Thymus (tissue), 11 donors: ENCODE measurements at regions not wholly inside any gene's neighbourhood (a gene's known extent, or its start where the extent isn't known, plus 50 kb on each side); places are given as distances from the start of the nearest gene placed in this dataset.

ENCODE experiments used
- DNase-seq, 9 donors: peaks; one replicate each; pipeline ENCODE4 v3.0.0-alpha.2; 2013; ENCODE audit warnings: low spot score in 9 of 9, low read depth in 6 of 9, missing footprints in 1 of 9
- H3K27ac ChIP-seq, 2 donors: one replicate each; pipeline ENCODE4 v1.5.1; 2013; ENCODE audit warnings: control low read depth in 1 of 2, low read depth in 1 of 2, low read length in 1 of 2, mild to moderate bottlenecking in 1 of 2, moderate library complexity in 1 of 2
- H3K27me3 ChIP-seq, 2 donors: one replicate each; pipeline ENCODE4 v1.5.1; 2013; ENCODE audit warnings: low read length in 1 of 2; ENCODE audit not compliant: control insufficient read depth in 2 of 2, insufficient read depth in 1 of 2
- H3K36me3 ChIP-seq, 2 donors: one replicate each; pipeline ENCODE4 v1.5.1; 2013; ENCODE audit warnings: low read length in 1 of 2, mild to moderate bottlenecking in 1 of 2, moderate library complexity in 1 of 2; ENCODE audit not compliant: control insufficient read depth in 2 of 2, insufficient read depth in 2 of 2
- H3K4me1 ChIP-seq, 2 donors: one replicate each; pipeline ENCODE4 v1.5.1; 2013; ENCODE audit warnings: low read length in 2 of 2; ENCODE audit not compliant: control insufficient read depth in 2 of 2, insufficient read depth in 2 of 2
- H3K4me3 ChIP-seq, 2 donors: one replicate each; pipeline ENCODE4 v1.5.1; 2013; ENCODE audit warnings: low read length in 2 of 2, control low read depth in 1 of 2, mild to moderate bottlenecking in 1 of 2
- H3K9me3 ChIP-seq, 2 donors: one replicate each; pipeline ENCODE4 v1.5.1; 2013; ENCODE audit warnings: low read length in 1 of 2, mild to moderate bottlenecking in 1 of 2; ENCODE audit not compliant: control insufficient read depth in 2 of 2, insufficient read depth in 1 of 2
- WGBS: extraction: QIAGEN DNeasy Blood & Tissue Kit; methylation state at CpG from one replicate; pipeline ENCODE4 v1.1.7; 2013; 5-methylcytosine and 5-hydroxymethylcytosine counted together
- donor health status: healthy.

GRCh38 chr2:15771124-15771523 lies 169.2 kb upstream of the MYCN start:
- Histone ChIP-seq H3K27ac (no peak overlapping the region), H3K9me3 (no peaks in the 10 kb centered on the region), H3K4me3 (no peak overlapping the region), H3K4me1 (no peaks in the 10 kb centered on the region), H3K27me3 (no peaks in the 10 kb centered on the region), H3K36me3 (no peaks in the 10 kb centered on the region)
- WGBS = 95% methylated on average over 7 of the region's 7 CpGs
- no peak for DNase-seq

GRCh38 chr2:15772086-15772595 lies 168.2 kb upstream of the MYCN start:
- Histone ChIP-seq H3K4me3 (no peak overlapping the region), H3K27ac (no peak overlapping the region), H3K9me3 (no peaks in the 10 kb centered on the region), H3K27me3 (no peaks in the 10 kb centered on the region), H3K36me3 (no peaks in the 10 kb centered on the region), H3K4me1 (no peaks in the 10 kb centered on the region)
- DNase-seq = no peak
- 81% methylated on average over 10 of the region's 10 CpGs for WGBS

DNA sequence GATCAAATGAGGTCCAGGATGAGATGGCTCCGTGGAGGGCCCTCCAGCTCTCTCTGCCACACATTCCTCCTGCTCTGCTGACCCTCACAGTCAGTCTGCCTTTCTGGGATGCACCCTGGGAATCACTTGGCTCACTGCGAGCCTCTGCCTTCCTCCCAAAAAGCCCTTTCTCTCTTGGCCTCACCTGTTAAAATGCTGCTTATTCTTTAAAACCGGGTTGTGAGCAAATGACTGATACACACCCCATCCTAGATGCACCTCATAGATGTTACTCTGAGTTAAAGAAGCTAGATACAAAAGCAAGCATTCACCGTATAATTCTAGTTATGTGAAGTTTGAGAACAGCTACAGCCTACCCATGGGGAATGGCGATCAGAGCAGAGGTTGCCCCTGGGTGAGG lies 167.7 kb upstream of the MYCN start:
- Histone ChIP-seq H3K9me3 (no peaks in the 10 kb centered on the region), H3K36me3 (no peaks in the 10 kb centered on the region), H3K4me1 (no peaks in the 10 kb centered on the region), H3K4me3 (no peak overlapping the region), H3K27ac (no peak overlapping the region), H3K27me3 (no peaks in the 10 kb centered on the region)
- no peak for DNase-seq
- 84% methylated on average over 5 of the region's 5 CpGs for WGBS

DNA sequence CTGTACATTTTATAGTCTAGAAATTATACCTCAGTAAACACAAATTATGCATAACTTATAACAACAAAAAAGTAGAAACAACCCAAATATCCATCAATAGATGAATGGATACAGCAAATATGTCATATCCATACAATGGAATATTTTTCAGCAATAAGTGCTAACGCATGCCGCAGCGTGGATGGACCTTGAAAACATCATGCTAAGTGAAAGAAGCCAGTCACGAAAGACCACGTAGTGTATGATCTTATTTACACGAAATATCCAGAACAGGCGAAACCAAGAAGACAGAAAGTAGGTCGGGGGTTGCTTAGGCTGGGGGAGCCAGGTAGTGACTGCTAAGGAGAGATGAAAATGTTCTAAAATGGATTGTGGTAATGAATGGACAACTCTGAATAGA lies 167.1 kb upstream of the MYCN start:
- Histone ChIP-seq H3K27me3 (no peaks in the 10 kb centered on the region), H3K9me3 (no peaks in the 10 kb centered on the region), H3K4me1 (no peaks in the 10 kb centered on the region), H3K4me3 (no peak overlapping the region), H3K27ac (no peak overlapping the region), H3K36me3 (no peaks in the 10 kb centered on the region)
- no peak for DNase-seq
- 89% methylated on average over 8 of the region's 8 CpGs for WGBS

- Histone ChIP-seq H3K27ac (no peak overlapping the region), H3K27me3 (no peaks in the 10 kb centered on the region), H3K9me3 (no peaks in the 10 kb centered on the region), H3K4me3 (no peak overlapping the region), H3K4me1 (no peaks in the 10 kb centered on the region), H3K36me3 (no peaks in the 10 kb centered on the region)
- no peak for DNase-seq
- 92% methylated on average over 5 of the region's 5 CpGs for WGBS
Observed at GRCh38 chr2:15773846-15774245, 166.5 kb upstream of the MYCN start.

GRCh38 chr2:15775753-15776628 lies 164.4 kb upstream of the MYCN start:
- 95% methylated on average over 4 of the region's 4 CpGs for WGBS
- no peak for DNase-seq
- H3K4me3 ChIP-seq = no peak overlapping the region
- no peaks in the 10 kb centered on the region for H3K36me3 ChIP-seq
- H3K4me1 ChIP-seq = no peaks in the 10 kb centered on the region
- H3K9me3 ChIP-seq = no peaks in the 10 kb centered on the region
- H3K27me3 ChIP-seq = no peaks in the 10 kb centered on the region
- no peak overlapping the region for H3K27ac ChIP-seq

DNA sequence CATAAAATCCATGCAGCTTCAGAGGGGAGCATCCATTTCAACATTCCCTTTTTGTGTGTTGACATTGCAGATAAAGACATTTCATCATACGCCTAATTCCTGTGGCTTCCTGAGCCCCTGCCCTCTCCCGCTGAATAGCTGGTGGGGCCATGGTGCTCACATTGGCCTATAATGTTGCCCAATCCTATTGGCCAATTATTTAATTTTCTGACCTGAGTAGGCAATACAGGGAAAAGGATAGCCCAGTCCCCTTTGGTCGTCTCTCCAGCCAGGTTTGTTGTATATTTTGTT lies 163.8 kb upstream of the MYCN start:
- WGBS = 93% methylated on average over 3 of the region's 3 CpGs
- DNase-seq = no peak
- H3K36me3 ChIP-seq = no peaks in the 10 kb centered on the region

DNA sequence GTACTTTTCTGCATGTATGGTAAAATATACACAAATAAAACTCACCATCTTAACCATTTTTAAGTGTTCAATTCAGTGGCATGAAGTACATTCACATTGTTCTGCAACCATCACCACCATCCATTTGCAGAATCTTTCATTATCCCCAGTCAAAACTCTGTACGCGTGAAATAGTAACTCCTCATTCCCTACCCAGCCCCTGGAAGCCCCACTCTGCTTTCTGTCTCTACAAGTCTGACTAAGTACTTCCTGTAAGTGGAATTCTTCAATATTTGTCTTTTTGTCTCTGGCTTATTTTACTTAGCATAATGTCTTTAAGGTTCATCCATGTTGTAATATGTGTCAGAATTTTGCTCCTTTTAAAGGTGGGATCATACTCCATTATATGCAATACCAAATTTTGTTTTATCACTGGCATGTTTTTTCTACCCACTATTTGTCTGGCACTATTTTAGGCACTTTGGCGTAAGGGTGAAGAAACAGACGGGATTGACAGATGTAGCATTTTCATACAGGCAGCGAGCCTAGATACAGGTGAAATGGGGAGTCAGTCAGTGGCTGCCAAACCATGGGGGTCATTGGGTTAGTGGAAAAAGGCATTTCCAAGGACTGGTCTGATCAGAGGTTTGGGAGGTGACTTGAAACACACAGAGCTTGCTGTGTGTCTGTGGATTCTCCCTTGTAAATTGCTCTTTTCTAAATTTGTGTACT lies 163.2 kb upstream of the MYCN start:
- Histone ChIP-seq H3K4me1 (no peaks in the 10 kb centered on the region), H3K27me3 (no peaks in the 10 kb centered on the region), H3K36me3 (no peaks in the 10 kb centered on the region), H3K4me3 (no peak overlapping the region), H3K9me3 (no peaks in the 10 kb centered on the region), H3K27ac (no peak overlapping the region)
- 96% methylated on average over 5 of the region's 5 CpGs for WGBS
- no peak for DNase-seq

More for the DNA sequence above, 163.8 kb upstream of the MYCN start:
- Histone ChIP-seq H3K27ac (no peak overlapping the region), H3K9me3 (no peaks in the 10 kb centered on the region), H3K27me3 (no peaks in the 10 kb centered on the region), H3K4me3 (no peak overlapping the region), H3K4me1 (no peaks in the 10 kb centered on the region)

DNA sequence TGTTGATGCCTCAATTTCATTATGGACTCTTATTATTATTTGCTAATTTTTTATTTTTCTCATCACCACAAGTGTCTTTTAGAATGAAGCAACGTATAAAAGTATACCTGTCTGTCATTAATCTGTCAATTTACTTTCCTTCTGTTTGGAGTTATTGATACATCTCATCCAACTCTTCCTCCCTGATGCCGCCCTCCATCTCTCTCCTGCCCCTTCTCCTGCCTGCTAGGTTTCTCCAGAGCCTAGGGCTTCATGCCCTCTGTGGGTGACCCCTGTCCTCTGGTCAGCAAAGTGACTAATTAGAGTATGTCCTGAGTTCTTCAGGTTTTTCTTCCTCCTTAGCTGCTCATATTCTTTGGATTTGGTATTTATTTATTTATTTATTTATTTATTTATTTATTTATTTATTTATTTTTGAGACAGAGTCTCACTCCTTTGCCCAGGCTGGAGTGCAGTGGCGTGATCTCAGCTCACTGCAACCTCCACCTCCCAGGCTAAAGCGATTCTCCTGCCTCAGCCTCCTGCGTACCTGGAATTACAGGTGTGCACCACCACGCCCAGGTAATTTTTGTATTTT lies 162.5 kb upstream of the MYCN start:
- no peaks in the 10 kb centered on the region for H3K9me3 ChIP-seq
- H3K4me3 ChIP-seq = no peak overlapping the region
- no peaks in the 10 kb centered on the region for H3K4me1 ChIP-seq
- no peaks in the 10 kb centered on the region for H3K36me3 ChIP-seq
- WGBS = 97% methylated on average over 6 of the region's 6 CpGs
- no peak for DNase-seq
- H3K27ac ChIP-seq = no peak overlapping the region
- no peaks in the 10 kb centered on the region for H3K27me3 ChIP-seq
